Caco-2 (cell line): ENCODE measurements at regions not wholly inside any gene's neighbourhood (a gene's known extent, or its start where the extent isn't known, plus 50 kb on each side); places are given as distances from the start of the nearest gene placed in this dataset.

Experiments used
- BruUV-seq: library from RNA; stranded (reverse); fragments of 400-500 nt; replicated peaks from 2 replicates; lab custom pipeline; 2021; lab: Mats Ljungman, UMichigan
- CTCF ChIA-PET: fragments of 300-600 bp; sonication (Branson Sonifier 250); formaldehyde crosslinking; loops from one replicate; lab custom pipeline; 2022; ENCODE audit warnings: antibody characterized with exemption; lab: Charles Lee
- POLR2A ChIA-PET: fragments of 300-600 bp; sonication (Branson Sonifier 250); formaldehyde crosslinking; loops from one replicate; lab custom pipeline; 2022; ENCODE audit warnings: antibody characterized with exemption; lab: Charles Lee
- DNase-seq, 2 experiments: peaks; one replicate each; pipeline versions ENCODE4 v3.0.0 to v3.0.0-alpha.2; 2020 to 2022
- H3K27me3 ChIP-seq: replicated peaks from 2 replicates; pipeline ENCODE4 v1.6.0; 2011; ENCODE audit warnings: low read length; ENCODE audit not compliant: control insufficient read depth, insufficient read depth
- H3K36me3 ChIP-seq: 2 replicates; pipeline ENCODE4 v1.5.1; 2011; ENCODE audit warnings: low read length; ENCODE audit not compliant: control insufficient read depth, insufficient read depth
- H3K4me1 ChIP-seq: fragments of 250-450 bp; sonication (Bioruptor Pico); 2 replicates; pipeline ENCODE4 v1.5.1; 2020; ENCODE audit warnings: mild to moderate bottlenecking
- H3K4me3 ChIP-seq: 2 replicates; pipeline ENCODE4 v1.5.1; 2011; ENCODE audit warnings: low read depth, mild to moderate bottlenecking, control low read depth, low read length
- H3K9me3 ChIP-seq: fragments of 250-450 bp; sonication (Bioruptor Pico); 2 replicates; pipeline ENCODE4 v1.5.1; 2020; ENCODE audit warnings: mild to moderate bottlenecking, moderate library complexity
- H3K27ac Mint-ChIP-seq: one replicate; pipeline ENCODE4 v1.8.0; 2022; ENCODE audit warnings: mixed read lengths; ENCODE audit not compliant: unreplicated experiment
- H3K27me3 Mint-ChIP-seq: one replicate; pipeline ENCODE4 v1.8.0; 2022; ENCODE audit warnings: mixed read lengths; ENCODE audit not compliant: insufficient read depth, unreplicated experiment
- H3K36me3 Mint-ChIP-seq: one replicate; pipeline ENCODE4 v1.8.0; 2022; ENCODE audit warnings: mild to moderate bottlenecking, mixed read lengths; ENCODE audit not compliant: insufficient read depth, unreplicated experiment
- H3K4me1 Mint-ChIP-seq: one replicate; pipeline ENCODE4 v1.8.0; 2022; ENCODE audit warnings: low read depth, mixed read lengths; ENCODE audit not compliant: unreplicated experiment
- H3K4me3 Mint-ChIP-seq: one replicate; pipeline ENCODE4 v1.8.0; 2022; ENCODE audit warnings: mild to moderate bottlenecking, moderate library complexity, mixed read lengths; ENCODE audit not compliant: unreplicated experiment
- H3K9me3 Mint-ChIP-seq: one replicate; pipeline ENCODE4 v1.8.0; 2022; ENCODE audit warnings: mixed read lengths; ENCODE audit not compliant: unreplicated experiment
- CTCF ChIP-seq, 2 experiments: fragments of 200-600 bp in 1 of 2; IDR thresholded peaks; 1 replicate in 1 of 2; 2 replicates in 1 of 2; pipeline versions ENCODE4 v1.5.1 to v1.8.0; 2011 to 2022; ENCODE audit warnings: antibody characterized with exemption in 1 of 2, control low read depth in 1 of 2, inconsistent platforms in 1 of 2, low read depth in 1 of 2, low read length in 1 of 2, mild to moderate bottlenecking in 1 of 2, moderate library complexity in 1 of 2; ENCODE audit not compliant: insufficient read depth in 1 of 2, severe bottlenecking in 1 of 2, unreplicated experiment in 1 of 2
- intact Hi-C: fragments of 100-400 bp; cut with micrococcal nuclease; formaldehyde crosslinking; loops from one replicate; pipeline ENCODE4 v1.10.0; 2022; ENCODE audit not compliant: unreplicated experiment

DNA sequence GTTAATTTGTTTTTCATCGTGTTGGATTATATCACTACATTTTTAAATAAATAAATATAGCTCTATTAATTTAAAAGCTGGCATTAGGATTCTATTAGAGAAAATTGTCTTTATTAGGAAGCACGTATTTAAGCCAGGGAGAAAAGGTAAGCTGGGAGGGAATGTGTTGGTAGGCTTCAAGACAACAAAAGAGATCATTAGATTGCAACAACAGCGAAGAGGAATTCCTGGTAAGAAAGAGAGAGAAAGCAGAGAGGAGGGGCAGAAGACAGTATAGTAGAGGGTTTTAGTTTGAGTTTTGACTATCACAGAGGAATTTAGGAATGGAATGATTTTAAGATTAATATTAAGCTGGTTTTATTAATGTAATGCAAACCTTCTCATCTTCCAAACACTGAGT is 613.6 kb upstream of the USP15 start:
- Histone ChIP-seq H3K4me1 (no peaks in the 10 kb centered on the region), H3K9me3 (no peaks in the 10 kb centered on the region), H3K27me3 (no peaks in the 10 kb centered on the region), H3K4me3 (no peak overlapping the region), H3K36me3 (no peaks in the 10 kb centered on the region)
- Mint-ChIP-seq H3K27me3 (peaks cover 4% of the 10 kb centered on the region), H3K36me3 (no peaks in the 10 kb centered on the region), H3K4me3 (no peak overlapping the region), H3K4me1 (no peaks in the 10 kb centered on the region), H3K9me3 (no peaks in the 10 kb centered on the region), H3K27ac (no peak overlapping the region)
- ChIA-PET POLR2A (no interaction called here), CTCF (no interaction called here)
- intact Hi-C loops: no loop called here
- TF ChIP-seq CTCF (IDR thresholded peaks at IDR 0.05; ENCODE audit: insufficient read depth in 1 of 2, low read depth in 1 of 2, low read length in 1 of 2, severe bottlenecking in 1 of 2, unreplicated experiment in 1 of 2): no peak
- DNase-seq: no peak
- BruUV-seq: no TSS peak

- no peak for TF ChIP-seq CTCF (IDR thresholded peaks at IDR 0.05; ENCODE audit: insufficient read depth in 1 of 2, low read depth in 1 of 2, low read length in 1 of 2, severe bottlenecking in 1 of 2, unreplicated experiment in 1 of 2)
- no peaks in the 10 kb centered on the region for H3K27me3 ChIP-seq
- no TSS peak for BruUV-seq
- H3K27me3 Mint-ChIP-seq: peaks cover 4% of the 10 kb centered on the region
- no peak overlapping the region for H3K4me3 Mint-ChIP-seq
- H3K4me1 Mint-ChIP-seq: no peaks in the 10 kb centered on the region
- no peaks in the 10 kb centered on the region for H3K36me3 Mint-ChIP-seq
- H3K36me3 ChIP-seq: no peaks in the 10 kb centered on the region
- ChIA-PET CTCF (no interaction called here), POLR2A (no interaction called here)
- no peaks in the 10 kb centered on the region for H3K4me1 ChIP-seq
- H3K9me3 Mint-ChIP-seq: no peaks in the 10 kb centered on the region
- intact Hi-C loops: no loop called here
- DNase-seq: no peak
- H3K9me3 ChIP-seq: no peaks in the 10 kb centered on the region
- H3K4me3 ChIP-seq: no peak overlapping the region
- H3K27ac Mint-ChIP-seq: no peak overlapping the region
These were observed 612.6 kb upstream of the USP15 start for GRCh38 chr12:61647566-61647965.

GRCh38 chr12:61652265-61652664 is 607.9 kb upstream of the USP15 start:
- Mint-ChIP-seq H3K27me3 (peaks cover 4% of the 10 kb centered on the region), H3K36me3 (no peaks in the 10 kb centered on the region), H3K9me3 (no peaks in the 10 kb centered on the region), H3K27ac (no peak overlapping the region), H3K4me1 (no peaks in the 10 kb centered on the region), H3K4me3 (no peak overlapping the region)
- BruUV-seq: no TSS peak
- DNase-seq: no peak
- no peaks in the 10 kb centered on the region for H3K9me3 ChIP-seq
- ChIA-PET CTCF (interaction anchor here (1.5 kb wide), 1 partner anchor 113 kb away, joined by 3 read pairs; no protein-coding TSS in a partner anchor), POLR2A (no interaction called here)
- no peak for TF ChIP-seq CTCF (IDR thresholded peaks at IDR 0.05; ENCODE audit: insufficient read depth in 1 of 2, low read depth in 1 of 2, low read length in 1 of 2, severe bottlenecking in 1 of 2, unreplicated experiment in 1 of 2)
- intact Hi-C loops: no loop called here
- H3K4me3 ChIP-seq: no peak overlapping the region
- no peaks in the 10 kb centered on the region for H3K27me3 ChIP-seq
- H3K36me3 ChIP-seq: no peaks in the 10 kb centered on the region
- no peaks in the 10 kb centered on the region for H3K4me1 ChIP-seq
